Prostate gland (tissue), 2 donors: ENCODE measurements at regions not wholly inside any gene's neighbourhood (a gene's known extent, or its start where the extent isn't known, plus 50 kb on each side); places are given as distances from the start of the nearest gene placed in this dataset.

Experiments
- DNase-seq: peaks from one replicate; pipeline ENCODE4 v3.0.0-alpha.2; 2019; ENCODE audit warnings: low spot score
- H3K27ac ChIP-seq, 2 donors: fragments of 200-600 bp; sonication (generic); 2 replicates each; pipeline ENCODE4 v1.5.1; 2017 to 2019
- H3K27me3 ChIP-seq: fragments of 200-600 bp; sonication (generic); replicated peaks from 2 replicates; pipeline ENCODE4 v1.5.1; 2019; ENCODE audit not compliant: insufficient read depth
- H3K36me3 ChIP-seq, 2 donors: fragments of 200-600 bp; sonication (generic); 1 replicate in 1 of 2; 2 replicates in 1 of 2; pipeline versions ENCODE4 v1.5.1 to v1.8.1; 2017 to 2019
- H3K4me1 ChIP-seq: fragments of 200-600 bp; sonication (generic); replicated peaks from 2 replicates; pipeline ENCODE4 v1.5.1; 2019
- H3K4me3 ChIP-seq, 2 donors: fragments of 200-600 bp; sonication (generic); 2 replicates each; pipeline ENCODE4 v1.5.1; 2017 to 2019
- H3K9me3 ChIP-seq: fragments of 200-600 bp; sonication (generic); 2 replicates; pipeline ENCODE4 v1.5.1; 2017
- CTCF ChIP-seq, 4 experiments: fragments of 200-600 bp in 2 of 4; fragments of 450-650 bp in 2 of 4; sonication (generic) in 2 of 4; IDR thresholded peaks; 1 replicate in 3 of 4; 2 replicates in 1 of 4; pipeline ENCODE4 v1.5.1; 2016 to 2019; ENCODE audit warnings: antibody characterized with exemption in 4 of 4, mild to moderate bottlenecking in 2 of 4, moderate library complexity in 2 of 4
- POLR2A ChIP-seq: fragments of 450-650 bp; IDR thresholded peaks from one replicate; pipeline ENCODE4 v1.6.1; 2016; ENCODE audit warnings: antibody characterized with exemption, mild to moderate bottlenecking
- POLR2AphosphoS5 ChIP-seq: sonication (generic); formaldehyde crosslinking; IDR thresholded peaks from one replicate; pipeline ENCODE4 v1.6.1; 2017; ENCODE audit warnings: antibody characterized with exemption
- WGBS: methylation state at CpG from one replicate; pipeline ENCODE4 v1.1.5; 2018; 5-methylcytosine and 5-hydroxymethylcytosine counted together
- intact Hi-C: fragments of 100-400 bp; cut with DNase I; formaldehyde crosslinking; loops from one replicate; pipeline ENCODE4 v1.14.2; 2022

- Histone ChIP-seq H3K27ac (no peak overlapping the region), H3K27me3 (no peaks in the 10 kb centered on the region), H3K4me3 (no peak overlapping the region), H3K4me1 (no peaks in the 10 kb centered on the region), H3K9me3 (no peaks in the 10 kb centered on the region), H3K36me3 (no peaks in the 10 kb centered on the region)
- WGBS, result 16% methylated on average over 4 of the region's 4 CpGs
- intact Hi-C loops, result loop anchor here (5.0 to 10.0 kb wide), 3 partner anchors 148 to 1485 kb away; no protein-coding TSS in a partner anchor
- TF ChIP-seq POLR2AphosphoS5 (peak; percentile 9), POLR2A (no peak), CTCF (IDR thresholded peaks at IDR 0.05) (peak; percentile 42 to 80 (median 68))
- peak; percentile 13 for DNase-seq
Measured at GRCh38 chr1:219812491-219813203, 115.7 kb downstream of the SLC30A10 start.

GRCh38 chr1:219812086-219812485 is 116.3 kb downstream of the SLC30A10 start:
- Histone ChIP-seq H3K27ac (no peak overlapping the region), H3K4me3 (no peak overlapping the region), H3K4me1 (no peaks in the 10 kb centered on the region), H3K9me3 (no peaks in the 10 kb centered on the region), H3K36me3 (no peaks in the 10 kb centered on the region), H3K27me3 (no peaks in the 10 kb centered on the region)
- DNase-seq, result no peak
- 29% methylated on average over 4 of the region's 4 CpGs for WGBS
- intact Hi-C loops, result loop anchor here (5.0 to 10.0 kb wide), 3 partner anchors 147 to 1485 kb away; no protein-coding TSS in a partner anchor
- TF ChIP-seq POLR2A (no peak), CTCF (IDR thresholded peaks at IDR 0.05) (no peak), POLR2AphosphoS5 (no peak)

GRCh38 chr1:219810451-219810850 is 117.9 kb downstream of the SLC30A10 start:
- H3K4me3 ChIP-seq, result no peak overlapping the region
- H3K27me3 ChIP-seq, result no peaks in the 10 kb centered on the region
- H3K9me3 ChIP-seq, result no peaks in the 10 kb centered on the region
- H3K4me1 ChIP-seq, result no peaks in the 10 kb centered on the region
- intact Hi-C loops, result loop anchor here (5.0 to 10.0 kb wide), 3 partner anchors 146 to 1483 kb away; no protein-coding TSS in a partner anchor
- H3K27ac ChIP-seq, result no peak overlapping the region
- WGBS, result 74% methylated on average over 5 of the region's 5 CpGs
- TF ChIP-seq POLR2AphosphoS5, result no peak
- no peak for TF ChIP-seq POLR2A
- no peak for TF ChIP-seq CTCF (IDR thresholded peaks at IDR 0.05)
- no peaks in the 10 kb centered on the region for H3K36me3 ChIP-seq
- DNase-seq, result no peak

GRCh38 chr1:219808790-219809189 is 119.6 kb downstream of the SLC30A10 start:
- DNase-seq, result no peak
- intact Hi-C loops, result no loop called here
- 95% methylated on average over 7 of the region's 7 CpGs for WGBS
- Histone ChIP-seq H3K9me3 (no peaks in the 10 kb centered on the region), H3K27me3 (no peaks in the 10 kb centered on the region), H3K27ac (no peak overlapping the region), H3K4me3 (no peak overlapping the region), H3K4me1 (no peaks in the 10 kb centered on the region), H3K36me3 (no peaks in the 10 kb centered on the region)
- TF ChIP-seq POLR2AphosphoS5 (no peak), CTCF (IDR thresholded peaks at IDR 0.05) (no peak), POLR2A (no peak)

GRCh38 chr1:219806642-219807041 is 121.7 kb downstream of the SLC30A10 start:
- H3K4me3 ChIP-seq, result no peak overlapping the region
- no peak for DNase-seq
- no peaks in the 10 kb centered on the region for H3K4me1 ChIP-seq
- H3K27me3 ChIP-seq, result no peaks in the 10 kb centered on the region
- H3K9me3 ChIP-seq, result no peaks in the 10 kb centered on the region
- no peaks in the 10 kb centered on the region for H3K36me3 ChIP-seq
- TF ChIP-seq CTCF (IDR thresholded peaks at IDR 0.05), result no peak
- TF ChIP-seq POLR2A, result no peak
- TF ChIP-seq POLR2AphosphoS5, result no peak
- H3K27ac ChIP-seq, result no peak overlapping the region
- 50% methylated on average over 2 of the region's 2 CpGs for WGBS
- intact Hi-C loops, result no loop called here
